ENCODE measurements at regions not wholly inside any gene's neighbourhood (a gene's known extent, or its start where the extent isn't known, plus 50 kb on each side); places are given as distances from the start of the nearest gene placed in this dataset.

GRCh38 chr7:54881816-54882520, 123.0 kb upstream of the SEC61G start:
- no peaks in the 10 kb centered on the region for H3K4me1 ChIP-seq
- H3K9me3 ChIP-seq, result no peaks in the 10 kb centered on the region
- intact Hi-C loops (cut with DNase I), result no loop called here
- no peaks in the 10 kb centered on the region for H3K27me3 ChIP-seq
- DNase-seq, result no peak
- H3K9ac ChIP-seq (ENCODE audit: low read depth in 2 of 2, low read length in 2 of 2), result no peak overlapping the region
- no peak overlapping the region for H3K4me3 ChIP-seq
- H3K27ac ChIP-seq, result no peak overlapping the region
- no peaks in the 10 kb centered on the region for H3K36me3 ChIP-seq
- TF ChIP-seq, protein P1, sequence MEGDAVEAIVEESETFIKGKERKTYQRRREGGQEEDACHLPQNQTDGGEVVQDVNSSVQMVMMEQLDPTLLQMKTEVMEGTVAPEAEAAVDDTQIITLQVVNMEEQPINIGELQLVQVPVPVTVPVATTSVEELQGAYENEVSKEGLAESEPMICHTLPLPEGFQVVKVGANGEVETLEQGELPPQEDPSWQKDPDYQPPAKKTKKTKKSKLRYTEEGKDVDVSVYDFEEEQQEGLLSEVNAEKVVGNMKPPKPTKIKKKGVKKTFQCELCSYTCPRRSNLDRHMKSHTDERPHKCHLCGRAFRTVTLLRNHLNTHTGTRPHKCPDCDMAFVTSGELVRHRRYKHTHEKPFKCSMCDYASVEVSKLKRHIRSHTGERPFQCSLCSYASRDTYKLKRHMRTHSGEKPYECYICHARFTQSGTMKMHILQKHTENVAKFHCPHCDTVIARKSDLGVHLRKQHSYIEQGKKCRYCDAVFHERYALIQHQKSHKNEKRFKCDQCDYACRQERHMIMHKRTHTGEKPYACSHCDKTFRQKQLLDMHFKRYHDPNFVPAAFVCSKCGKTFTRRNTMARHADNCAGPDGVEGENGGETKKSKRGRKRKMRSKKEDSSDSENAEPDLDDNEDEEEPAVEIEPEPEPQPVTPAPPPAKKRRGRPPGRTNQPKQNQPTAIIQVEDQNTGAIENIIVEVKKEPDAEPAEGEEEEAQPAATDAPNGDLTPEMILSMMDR (IDR thresholded peaks at IDR 0.05), result no peak

- Histone ChIP-seq H3K9me3 (no peaks in the 10 kb centered on the region), H3K4me3 (no peak overlapping the region), H3K27ac (no peak overlapping the region), H3K4me1 (no peaks in the 10 kb centered on the region), H3K27me3 (no peaks in the 10 kb centered on the region), H3K36me3 (no peaks in the 10 kb centered on the region), H3K9ac (ENCODE audit: low read depth in 2 of 2, low read length in 2 of 2) (no peak overlapping the region)
- TF ChIP-seq, protein P1 (IDR thresholded peaks at IDR 0.05), result no peak
- intact Hi-C loops (cut with DNase I), result no loop called here
- no peak for DNase-seq
Measured at GRCh38 chr7:54882694-54883093, 123.7 kb upstream of the SEC61G start.

DNA sequence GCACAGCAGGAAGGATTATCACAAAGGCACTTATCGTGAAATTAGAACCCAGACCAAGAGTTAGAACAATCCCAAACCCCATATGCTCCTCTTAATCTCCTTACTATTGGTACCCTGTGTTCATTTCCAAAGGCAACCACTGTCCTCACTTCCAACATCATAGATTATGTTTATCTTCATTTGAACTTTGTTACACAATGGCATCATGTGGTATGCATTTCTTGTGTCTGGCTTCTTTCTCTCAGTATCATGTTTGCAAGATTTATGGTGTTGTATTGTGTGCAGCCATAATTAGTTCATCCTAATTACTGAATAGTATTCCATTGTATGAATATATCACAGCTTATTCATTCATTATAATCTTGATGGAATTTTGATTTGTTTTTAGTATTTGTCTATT, 124.6 kb upstream of the SEC61G start:
- intact Hi-C loops (cut with DNase I), result no loop called here
- Histone ChIP-seq H3K36me3 (no peaks in the 10 kb centered on the region), H3K9ac (ENCODE audit: low read depth in 2 of 2, low read length in 2 of 2) (no peak overlapping the region), H3K4me3 (no peak overlapping the region), H3K4me1 (no peaks in the 10 kb centered on the region), H3K27ac (no peak overlapping the region), H3K27me3 (no peaks in the 10 kb centered on the region), H3K9me3 (no peaks in the 10 kb centered on the region)
- TF ChIP-seq, protein P1 (IDR thresholded peaks at IDR 0.05), result no peak
- no peak for DNase-seq

- Histone ChIP-seq H3K9ac (ENCODE audit: low read depth in 2 of 2, low read length in 2 of 2) (no peak overlapping the region), H3K27ac (no peak overlapping the region), H3K27me3 (no peaks in the 10 kb centered on the region), H3K4me3 (no peak overlapping the region), H3K36me3 (no peaks in the 10 kb centered on the region), H3K4me1 (no peaks in the 10 kb centered on the region), H3K9me3 (no peaks in the 10 kb centered on the region)
- DNase-seq, result no peak
- intact Hi-C loops (cut with DNase I), result no loop called here
- TF ChIP-seq, protein P1 (IDR thresholded peaks at IDR 0.05), result no peak
Measured at GRCh38 chr7:54885285-54885684, 126.3 kb upstream of the SEC61G start.

DNA sequence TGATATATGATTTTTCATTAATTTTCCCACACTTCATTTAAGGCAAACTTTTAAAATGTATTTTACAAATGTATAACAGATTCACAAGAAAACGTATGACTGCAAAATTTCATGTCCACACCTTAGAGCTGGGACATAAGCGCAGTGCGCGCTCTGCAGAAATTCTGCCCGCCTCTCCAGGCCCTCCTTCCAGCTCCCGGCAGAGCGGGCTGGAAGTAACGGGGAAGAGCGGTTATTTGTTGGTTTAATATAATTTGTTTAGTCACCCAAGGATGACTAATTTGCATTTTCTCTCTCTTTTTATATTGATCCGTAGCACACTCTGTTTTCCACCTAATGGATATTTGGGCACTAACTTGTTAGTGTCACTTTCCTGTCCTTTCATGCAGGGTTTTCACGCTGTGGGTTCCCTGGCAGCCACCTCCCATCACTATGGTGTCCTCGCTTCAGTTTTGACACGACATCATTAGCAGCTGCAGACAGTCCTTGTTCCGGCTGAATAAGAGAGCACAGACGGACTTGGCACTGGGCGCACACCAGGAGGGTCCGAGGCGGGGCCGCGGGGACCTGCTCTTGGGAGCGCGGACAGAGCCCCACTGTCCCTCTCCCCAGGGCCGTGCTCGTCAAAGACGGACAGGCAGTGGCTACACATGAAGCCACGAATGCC, 129.2 kb upstream of the SEC61G start:
- Histone ChIP-seq H3K36me3 (no peaks in the 10 kb centered on the region), H3K4me3 (peak overlapping the region; percentile 17), H3K9ac (ENCODE audit: low read depth in 2 of 2, low read length in 2 of 2) (peak overlapping the region in 1 of 2 donors; percentile 36), H3K4me1 (no peaks in the 10 kb centered on the region), H3K27me3 (no peaks in the 10 kb centered on the region), H3K9me3 (no peaks in the 10 kb centered on the region), H3K27ac (no peak overlapping the region)
- no peak for DNase-seq
- TF ChIP-seq, protein P1 (IDR thresholded peaks at IDR 0.05), result no peak
- intact Hi-C loops (cut with DNase I), result no loop called here
